H1 (cell line): ENCODE measurements at regions not wholly inside any gene's neighbourhood (a gene's known extent, or its start where the extent isn't known, plus 50 kb on each side); places are given as distances from the start of the nearest gene placed in this dataset.

Source experiments
- CTCF ChIA-PET: fragments of 300-600 bp; sonication (Branson Sonifier 250); formaldehyde crosslinking; loops from one replicate; lab custom pipeline; 2021; ENCODE audit not compliant: partially characterized antibody; lab: Charles Lee
- POLR2A ChIA-PET: fragments of 300-600 bp; sonication (Branson Sonifier 250); formaldehyde crosslinking; loops from one replicate; lab custom pipeline; 2021; ENCODE audit warnings: inconsistent platforms; ENCODE audit not compliant: partially characterized antibody; lab: Charles Lee
- DNase-seq, 2 experiments: peaks; one replicate each; pipeline versions ENCODE4 v3.0.0 to v3.0.0-alpha.2; 2010 to 2022; ENCODE audit warnings: low spot score in 2 of 2, low read depth in 1 of 2, mixed read lengths in 1 of 2
- FAIRE-seq: peaks from 2 replicates; lab custom pipeline; 2011; peaks lifted over from hg19 to GRCh38; lab: Jason Lieb, UNC
- H2AFZ ChIP-seq: 2 replicates; pipeline ENCODE4 v1.8.1; 2012; ENCODE audit warnings: low read length, inconsistent platforms
- H2AK5ac ChIP-seq: 2 replicates; pipeline ENCODE4 v1.6.1; 2013; ENCODE audit warnings: low read depth, low read length
- H2BK120ac ChIP-seq: replicated peaks from 2 replicates; pipeline ENCODE3; 2013; ENCODE audit warnings: low read depth, low read length, inconsistent platforms
- H2BK12ac ChIP-seq: 2 replicates; pipeline ENCODE4 v1.6.1; 2013; ENCODE audit warnings: low read depth, low read length
- H2BK15ac ChIP-seq: 2 replicates; pipeline ENCODE4 v1.6.1; 2013; ENCODE audit warnings: low read length
- H2BK20ac ChIP-seq: 2 replicates; pipeline ENCODE4 v1.6.1; 2013; ENCODE audit warnings: low read length
- H2BK5ac ChIP-seq: 2 replicates; pipeline ENCODE4 v1.6.1; 2013; ENCODE audit warnings: low read depth, low read length
- H3K14ac ChIP-seq: 2 replicates; pipeline ENCODE4 v1.6.1; 2013; ENCODE audit warnings: inconsistent platforms; ENCODE audit not compliant: insufficient read length
- H3K18ac ChIP-seq: 2 replicates; pipeline ENCODE4 v1.6.1; 2013; ENCODE audit warnings: low read length; ENCODE audit errors: extremely low read depth
- H3K23ac ChIP-seq: 2 replicates; pipeline ENCODE4 v1.6.1; 2013; ENCODE audit warnings: inconsistent platforms; ENCODE audit not compliant: insufficient read length
- H3K23me2 ChIP-seq: 2 replicates; pipeline ENCODE4 v1.6.1; 2013; ENCODE audit warnings: low read depth, low read length
- H3K27ac ChIP-seq: 2 replicates; pipeline ENCODE4 v1.6.1; 2011; ENCODE audit warnings: low read depth, low read length, inconsistent platforms
- H3K27me3 ChIP-seq, 4 experiments: replicated peaks in 1 of 4; 1 replicate in 1 of 4; 2 replicates in 3 of 4; pipeline versions ENCODE4 v1.6.1 to v1.8.1; 2011 to 2013; ENCODE audit warnings: low read length in 3 of 4, mild to moderate bottlenecking in 3 of 4, inconsistent platforms in 2 of 4, mixed read lengths in 2 of 4, moderate library complexity in 1 of 4; ENCODE audit not compliant: control insufficient read depth in 3 of 4, insufficient read depth in 3 of 4; ENCODE audit errors: extremely low read depth in 1 of 4
- H3K36me3 ChIP-seq, 4 experiments: 2 replicates each; pipeline versions ENCODE4 v1.6.1 to v1.8.1; 2011 to 2013; ENCODE audit warnings: mild to moderate bottlenecking in 4 of 4, low read length in 3 of 4, moderate library complexity in 2 of 4, control low read depth in 1 of 4, inconsistent platforms in 1 of 4; ENCODE audit not compliant: insufficient read depth in 4 of 4, control insufficient read depth in 2 of 4
- H3K4ac ChIP-seq: replicated peaks from 2 replicates; pipeline ENCODE3; 2013; ENCODE audit warnings: low read length, low read depth, mixed read lengths, inconsistent platforms; ENCODE audit not compliant: insufficient read length
- H3K4me1 ChIP-seq, 4 experiments: replicated peaks in 1 of 4; 1 replicate in 1 of 4; 2 replicates in 3 of 4; pipeline versions ENCODE4 v1.6.1 to v1.8.1; 2011 to 2013; ENCODE audit warnings: low read length in 3 of 4, inconsistent platforms in 2 of 4, mixed read lengths in 1 of 4; ENCODE audit not compliant: insufficient read depth in 4 of 4, control insufficient read depth in 3 of 4
- H3K4me2 ChIP-seq, 2 experiments: 2 replicates each; pipeline versions ENCODE4 v1.6.1 to v1.8.1; 2011 to 2013; ENCODE audit warnings: low read depth in 2 of 2, low read length in 2 of 2, control low read depth in 1 of 2, inconsistent platforms in 1 of 2, mild to moderate bottlenecking in 1 of 2; ENCODE audit not compliant: insufficient read depth in 1 of 2
- H3K4me3 ChIP-seq, 4 experiments: fragments of 200-600, 300-600 bp in 1 of 4; sonication (generic), shearing (Covaris generic), sonication (Bioruptor Twin) in 1 of 4; 2 replicates each; pipeline versions ENCODE4 v1.5.1 to v1.8.1; 2011 to 2016; ENCODE audit warnings: low read length in 4 of 4, low read depth in 3 of 4, control low read depth in 2 of 4, inconsistent platforms in 2 of 4, mild to moderate bottlenecking in 2 of 4, mixed read lengths in 1 of 4, moderate library complexity in 1 of 4; ENCODE audit not compliant: insufficient read depth in 2 of 4; ENCODE audit errors: extremely low read depth in 1 of 4
- H3K56ac ChIP-seq: replicated peaks from 2 replicates; pipeline ENCODE3; 2013; ENCODE audit warnings: low read depth, mild to moderate bottlenecking, mixed read lengths, low read length, inconsistent platforms; ENCODE audit not compliant: insufficient read length
- H3K79me1 ChIP-seq: 2 replicates; pipeline ENCODE4 v1.6.1; 2013; ENCODE audit warnings: low read depth, low read length, control low read depth
- H3K79me2 ChIP-seq, 2 experiments: 2 replicates each; pipeline versions ENCODE4 v1.6.1 to v1.8.1; 2012 to 2013; ENCODE audit warnings: low read length in 2 of 2, mild to moderate bottlenecking in 2 of 2, inconsistent platforms in 1 of 2; ENCODE audit not compliant: insufficient read depth in 2 of 2, control insufficient read depth in 1 of 2
- H3K9ac ChIP-seq, 4 experiments: replicated peaks in 1 of 4; 1 replicate in 1 of 4; 2 replicates in 3 of 4; pipeline versions ENCODE4 v1.6.1 to v1.8.1; 2011 to 2013; ENCODE audit warnings: low read depth in 3 of 4, low read length in 3 of 4, control low read depth in 2 of 4, mild to moderate bottlenecking in 2 of 4, moderate library complexity in 2 of 4, inconsistent platforms in 1 of 4; ENCODE audit errors: extremely low read depth in 1 of 4
- H3K9me3 ChIP-seq, 2 experiments: 2 replicates each; pipeline versions ENCODE4 v1.6.1 to v1.8.1; 2012 to 2013; ENCODE audit warnings: mild to moderate bottlenecking in 2 of 2, moderate library complexity in 2 of 2, control low read depth in 1 of 2, inconsistent platforms in 1 of 2, low read depth in 1 of 2, low read length in 1 of 2, mixed read lengths in 1 of 2; ENCODE audit not compliant: insufficient read depth in 2 of 2
- H4K20me1 ChIP-seq, 2 experiments: replicated peaks in 1 of 2; 2 replicates each; pipeline versions ENCODE3 to v1.8.1; 2011 to 2013; ENCODE audit warnings: inconsistent platforms in 2 of 2, low read length in 2 of 2, mild to moderate bottlenecking in 1 of 2; ENCODE audit not compliant: insufficient read depth in 2 of 2, control insufficient read depth in 1 of 2
- H4K5ac ChIP-seq: 2 replicates; pipeline ENCODE4 v1.6.1; 2013; ENCODE audit warnings: low read length, low read depth, mixed read lengths, inconsistent platforms; ENCODE audit not compliant: insufficient read length
- H4K8ac ChIP-seq: 2 replicates; pipeline ENCODE4 v1.8.0; 2013; ENCODE audit warnings: mild to moderate bottlenecking, moderate library complexity, low read length, inconsistent platforms; ENCODE audit not compliant: insufficient read depth; ENCODE audit errors: extremely low read depth
- H4K91ac ChIP-seq: replicated peaks from 2 replicates; pipeline ENCODE3; 2013; ENCODE audit warnings: low read length, mixed read lengths, inconsistent platforms; ENCODE audit not compliant: insufficient read length
- ASH2L ChIP-seq: fragments of 200-600, 300-600 bp; sonication (generic); IDR thresholded peaks from one replicate; pipeline ENCODE4 v1.7.1; 2017; ENCODE audit warnings: low read length
- BACH1 ChIP-seq: IDR thresholded peaks from 2 replicates; pipeline ENCODE4 v1.6.1; 2012; ENCODE audit warnings: low read length, improper control_type of control experiment
- BCL11A ChIP-seq, 2 experiments: IDR thresholded peaks; one replicate each; pipeline ENCODE4 v1.6.1; 2011; ENCODE audit warnings: low read depth in 2 of 2, low read length in 2 of 2, mild to moderate bottlenecking in 2 of 2
- HDAC2 ChIP-seq, 2 experiments: fragments of 300-600 bp in 1 of 2; sonication (generic) in 1 of 2; IDR thresholded peaks; 2 replicates each; pipeline ENCODE4 v1.6.1; 2011 to 2012; ENCODE audit warnings: low read depth in 2 of 2, low read length in 2 of 2, mild to moderate bottlenecking in 2 of 2, moderate library complexity in 2 of 2, borderline replicate concordance in 1 of 2, inconsistent platforms in 1 of 2
- POLR2A ChIP-seq, 2 experiments: IDR thresholded peaks; 1 replicate in 1 of 2; 2 replicates in 1 of 2; pipeline ENCODE4 v1.6.1; 2011; ENCODE audit warnings: low read depth in 2 of 2, low read length in 2 of 2, mild to moderate bottlenecking in 2 of 2; ENCODE audit errors: control extremely low read depth in 1 of 2
- SIN3A ChIP-seq, 2 experiments: IDR thresholded peaks in 1 of 2; conservative IDR thresholded peaks in 1 of 2; 2 replicates each; pipeline ENCODE4 v1.6.1; 2011 to 2012; ENCODE audit warnings: low read length in 2 of 2, improper control_type of control experiment in 1 of 2, low read depth in 1 of 2, mild to moderate bottlenecking in 1 of 2
- TAF7 ChIP-seq: optimal IDR thresholded peaks from 2 replicates; pipeline ENCODE3; 2011; ENCODE audit warnings: low read depth, mild to moderate bottlenecking, inconsistent platforms, low read length, moderate library complexity, borderline replicate concordance
- WGBS, 2 experiments: shearing (Covaris generic) in 1 of 2; methylation state at CpG; one replicate each; pipeline versions ENCODE4 v1.1.6 to v1.1.7; 2013 to 2015; ENCODE audit warnings: low lambda C conversion rate in 2 of 2, mixed read lengths in 2 of 2, inconsistent platforms in 1 of 2, low coverage in 1 of 2, missing lambda C conversion rate in 1 of 2; ENCODE audit not compliant: insufficient replicate concordance in 2 of 2, insufficient coverage in 1 of 2, insufficient read length in 1 of 2; ENCODE audit errors: extremely low coverage in 1 of 2, missing lambda C conversion rate in 1 of 2; 5-methylcytosine and 5-hydroxymethylcytosine counted together

DNA sequence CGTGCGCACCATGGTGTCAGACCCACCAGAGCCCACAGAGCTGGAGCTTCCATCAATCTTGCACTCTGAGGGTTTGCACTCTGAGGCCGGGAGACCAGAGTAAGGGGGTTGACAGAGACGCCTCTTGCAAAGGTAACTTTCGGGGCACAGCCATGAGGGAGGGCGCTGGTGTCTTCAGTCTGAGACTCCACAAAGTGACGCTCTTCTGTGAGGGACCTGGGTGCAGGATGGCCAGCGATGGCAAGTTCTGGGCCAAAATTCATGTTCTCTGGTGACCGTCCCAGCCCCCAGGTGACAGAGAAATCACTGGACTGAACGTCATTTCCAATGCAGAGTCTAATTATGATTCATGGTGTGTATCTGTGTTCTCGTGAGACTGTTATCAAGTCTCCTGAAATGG is 1395.2 kb downstream of the TBC1D22A start:
- Histone ChIP-seq H2BK15ac (no peak overlapping the region), H2BK20ac (no peak overlapping the region), H4K8ac (no peak overlapping the region), H3K23me2 (no peaks in the 10 kb centered on the region), H2AFZ (no peak overlapping the region), H3K9ac (no peak overlapping the region), H4K20me1 (no peaks in the 10 kb centered on the region), H3K9me3 (no peaks in the 10 kb centered on the region), H3K56ac (no peak overlapping the region), H2AK5ac (no peak overlapping the region), H2BK120ac (no peak overlapping the region), H3K4me3 (no peak overlapping the region), H4K5ac (no peak overlapping the region), H3K79me2 (no peaks in the 10 kb centered on the region), H3K4me2 (no peak overlapping the region), H2BK12ac (no peak overlapping the region), H3K14ac (no peak overlapping the region), H3K27me3 (peaks cover 0 to 2% (median 0%) of the 10 kb centered on the region in 4 experiments; a peak in 1 of 7 replicates), H2BK5ac (no peak overlapping the region), H3K36me3 (no peaks in the 10 kb centered on the region), H3K23ac (no peak overlapping the region), H3K27ac (no peak overlapping the region), H3K79me1 (no peaks in the 10 kb centered on the region), H4K91ac (no peak overlapping the region), H3K18ac (no peak overlapping the region), H3K4me1 (no peaks in the 10 kb centered on the region; a peak in 1 of 7 replicates), H3K4ac (no peak overlapping the region)
- ChIA-PET CTCF (no interaction called here), POLR2A (no interaction called here)
- TF ChIP-seq HDAC2 (IDR thresholded peaks at IDR 0.05; ENCODE audit: borderline replicate concordance in 1 of 2, low read depth in 2 of 2, low read length in 2 of 2), result no peak
- TF ChIP-seq ASH2L, result no peak
- TF ChIP-seq TAF7, result no peak
- TF ChIP-seq BACH1, result no peak
- no peak for TF ChIP-seq SIN3A (conservative IDR thresholded peaks at IDR 0.05 in 1 of 2, IDR thresholded peaks at IDR 0.05 in 1 of 2; ENCODE audit: low read depth in 1 of 2, low read length in 2 of 2)
- no peak for TF ChIP-seq POLR2A (IDR thresholded peaks at IDR 0.05; ENCODE audit: control extremely low read depth in 1 of 2, low read depth in 2 of 2, low read length in 2 of 2)
- TF ChIP-seq BCL11A (IDR thresholded peaks at IDR 0.05; ENCODE audit: low read depth in 2 of 2, low read length in 2 of 2), result no peak
- 94% methylated on average over 11 of the region's 11 CpGs; no CpG with 5 or more reads in 1 of the 2 experiments for WGBS, 2 experiments
- FAIRE-seq, result no peak
- DNase-seq, result no peak
